ENCODE measurements at regions not wholly inside any gene's neighbourhood (a gene's known extent, or its start where the extent isn't known, plus 50 kb on each side); places are given as distances from the start of the nearest gene placed in this dataset.
"Not testable (repeated sequence)": the region's sequence is repeated elsewhere in the genome, so short reads cannot be mapped to it uniquely, and the experiment has no call there.

DNA sequence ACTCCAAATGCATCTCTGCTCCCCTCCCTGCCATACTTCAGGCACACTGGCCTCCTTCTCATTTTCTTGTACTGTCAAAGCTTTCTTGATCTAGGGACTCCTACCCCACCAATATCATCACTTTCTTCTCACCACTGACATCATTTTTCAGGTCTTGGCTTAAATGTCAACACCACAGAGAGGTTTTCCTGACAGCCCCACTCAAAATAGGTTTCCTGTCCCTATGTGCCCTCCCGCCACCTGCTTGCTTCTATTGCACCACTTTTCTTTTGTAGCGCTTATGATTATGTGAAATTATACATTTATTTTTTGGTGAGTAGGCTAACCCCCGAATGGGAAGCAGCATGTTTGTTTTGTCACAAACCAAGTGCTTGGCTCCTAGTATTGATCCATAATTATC is 164.6 kb downstream of the NDFIP2 start:
- peak; percentile 60 for DNase-seq

DNA sequence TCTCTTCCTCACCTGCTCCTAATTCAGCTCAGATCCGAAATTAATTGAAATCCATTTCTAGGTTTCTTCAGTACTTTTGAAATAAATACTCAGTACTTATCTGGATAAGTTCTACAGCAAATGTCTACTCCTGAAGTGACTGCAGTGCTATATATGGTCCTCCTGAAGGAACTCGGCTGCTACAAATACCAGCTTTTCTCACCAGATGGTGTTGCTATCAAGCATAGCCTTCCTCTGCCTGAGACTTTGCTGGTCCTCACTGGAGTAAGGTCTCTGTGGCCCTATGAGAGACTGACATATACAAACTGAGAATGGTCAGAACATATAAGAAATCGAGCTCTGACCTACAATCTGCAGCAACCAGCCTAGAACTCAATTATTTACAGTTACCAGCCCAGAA is 161.6 kb downstream of the NDFIP2 start:
- DNase-seq: no peak

DNA sequence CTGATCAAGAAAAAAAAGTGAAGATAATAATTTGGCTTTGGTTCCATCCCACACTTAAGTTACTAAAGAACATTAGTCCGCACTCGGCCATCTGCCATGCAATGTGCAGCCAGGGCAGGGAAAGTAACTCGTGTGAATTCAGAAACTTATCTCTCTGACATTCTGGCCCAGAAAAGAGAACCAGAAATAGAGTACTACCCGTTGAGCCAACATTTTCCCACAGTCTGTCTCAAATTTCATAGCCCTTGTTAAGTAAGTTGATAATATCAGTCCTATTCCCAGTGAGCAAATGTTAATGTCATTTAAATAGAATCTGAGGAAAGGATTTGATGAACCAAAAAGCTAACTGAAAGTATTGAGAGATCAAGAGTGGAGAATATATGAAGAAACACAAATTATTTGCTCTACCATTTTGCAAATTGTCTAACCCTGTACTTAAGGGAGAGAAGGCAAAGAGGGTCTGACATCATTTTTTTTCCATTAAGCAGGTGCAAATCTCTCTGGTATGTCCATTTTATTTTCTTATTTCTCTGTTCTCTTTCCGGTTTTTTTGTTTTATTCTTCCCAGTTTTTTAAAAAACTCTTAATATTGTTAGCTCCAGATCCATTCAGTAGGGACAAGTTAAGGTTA is 156.3 kb downstream of the NDFIP2 start:
- DNase-seq: no peak

DNA sequence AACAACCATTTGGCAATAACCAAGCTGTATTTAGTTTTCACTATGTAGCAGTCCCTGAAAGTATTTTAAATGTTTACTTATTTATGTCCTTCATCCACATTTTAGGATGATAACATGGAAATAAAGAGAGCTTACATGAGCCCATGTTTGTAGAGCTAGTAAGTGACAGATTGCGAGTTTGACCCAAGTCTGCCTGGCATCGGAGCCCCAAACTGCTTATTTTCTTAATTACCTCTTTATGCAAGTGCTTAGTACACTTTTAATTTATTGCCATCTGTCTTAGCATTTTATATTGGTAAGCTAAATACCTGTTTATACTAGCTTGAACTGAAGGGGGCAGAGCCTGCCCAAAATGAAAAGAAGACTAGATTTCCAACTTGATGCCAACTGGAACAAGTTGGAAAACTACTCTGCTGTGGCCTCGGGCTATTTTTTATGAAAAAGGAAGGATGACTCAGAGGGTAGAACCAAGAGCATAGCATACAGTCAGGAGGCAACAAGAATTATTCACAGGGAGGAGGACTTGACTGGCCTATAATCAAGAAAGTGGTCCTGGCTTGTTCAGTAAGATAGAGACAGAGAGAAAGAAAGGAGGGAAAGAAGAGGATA is 150.2 kb downstream of the NDFIP2 start:
- peak; percentile 38 for DNase-seq

DNA sequence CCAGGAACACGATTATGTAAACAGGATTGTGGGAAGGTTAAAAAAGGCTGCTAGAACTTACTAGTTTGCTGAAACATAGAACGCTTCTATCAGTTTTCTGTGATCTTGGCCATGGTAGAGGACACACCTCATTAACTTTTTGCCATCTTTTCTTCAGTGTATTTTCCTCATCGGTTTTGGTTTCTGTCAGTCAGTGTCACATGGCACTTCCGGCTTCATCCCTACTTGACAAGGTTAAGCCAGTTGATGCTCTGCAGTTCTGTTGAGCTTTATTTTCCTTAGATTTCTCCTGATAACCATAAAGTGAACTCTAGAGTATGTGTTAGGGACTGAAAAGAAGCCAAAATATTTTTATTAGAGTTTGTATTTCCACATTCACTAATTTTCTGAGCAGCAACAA is 147.5 kb downstream of the NDFIP2 start:
- DNase-seq: no peak

DNA sequence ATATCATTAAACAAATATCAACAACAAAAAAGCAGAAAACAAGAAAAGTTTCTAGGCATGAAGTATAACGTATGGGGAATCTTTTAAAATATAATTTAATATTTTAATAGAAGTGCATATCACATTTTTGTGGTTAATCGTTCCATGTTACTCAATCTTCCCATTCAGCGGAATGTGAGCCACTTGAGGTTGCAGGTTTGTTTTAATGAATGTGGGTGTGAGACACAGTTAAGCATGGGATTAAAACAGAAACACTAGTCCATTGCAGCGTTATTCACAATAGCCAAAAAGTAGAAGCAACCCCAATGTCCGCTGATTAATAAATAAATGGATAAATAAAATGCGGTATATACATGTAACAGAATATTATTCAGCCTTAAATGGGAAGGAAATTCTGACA is 146.0 kb downstream of the NDFIP2 start:
- no peak for DNase-seq

DNA sequence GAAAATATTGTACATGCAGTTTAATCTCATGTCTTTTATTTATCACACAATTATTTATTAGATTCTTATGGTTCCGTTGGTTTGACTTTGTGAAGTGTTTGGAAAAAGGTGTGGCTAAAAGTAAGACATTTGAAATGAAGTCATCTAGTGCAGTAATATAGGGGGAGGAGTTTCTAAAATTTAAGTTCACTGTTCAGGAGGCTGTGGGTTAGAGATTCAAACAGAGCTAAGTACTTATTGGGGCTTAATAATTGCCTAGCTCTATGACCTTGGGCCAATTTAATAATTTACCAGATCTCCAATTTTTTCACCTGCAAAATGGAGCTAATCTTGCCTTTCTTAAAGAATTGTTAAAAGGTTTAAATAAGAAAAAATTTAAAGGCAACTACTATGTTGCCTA is 144.6 kb downstream of the NDFIP2 start:
- DNase-seq: no peak

DNA sequence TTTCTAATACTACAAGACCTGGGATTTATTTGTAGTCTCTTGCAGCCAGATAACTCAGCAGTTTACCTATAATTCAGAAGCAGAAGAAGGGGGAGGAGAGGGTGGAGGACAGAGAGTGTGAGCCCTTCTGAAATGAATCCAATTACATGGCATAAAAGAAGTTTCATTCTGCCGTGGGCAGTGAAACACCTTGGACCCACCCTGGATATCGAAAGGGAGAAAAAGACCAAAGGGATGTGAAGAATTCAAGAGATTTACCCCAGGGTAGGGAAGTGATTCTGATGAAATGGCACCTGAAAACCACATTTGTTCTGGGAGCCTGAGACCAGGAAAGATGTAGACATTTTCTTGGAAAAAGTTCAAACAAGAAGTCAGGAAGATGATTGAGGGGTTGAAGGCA is 140.9 kb downstream of the NDFIP2 start:
- DNase-seq: no peak

DNA sequence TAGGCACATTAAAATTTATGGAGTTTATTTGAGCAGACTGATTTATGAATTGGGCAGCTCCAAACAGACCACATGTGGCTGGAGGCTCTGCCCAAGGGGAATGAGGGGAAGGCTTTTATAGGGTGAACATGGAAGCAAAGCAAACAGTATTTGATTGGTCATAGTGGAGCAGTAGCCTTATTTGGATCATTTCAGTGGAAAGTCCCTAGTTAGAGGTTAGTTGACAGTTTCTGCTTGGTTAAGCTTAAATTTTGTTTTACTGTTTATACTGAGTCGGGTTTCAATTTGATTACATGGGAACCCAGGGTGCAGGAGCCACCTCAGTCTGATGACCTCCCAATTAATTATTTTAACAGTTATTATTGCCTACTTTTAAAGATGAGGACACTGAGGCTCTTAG is 140.5 kb downstream of the NDFIP2 start:
- DNase-seq: no peak

DNA sequence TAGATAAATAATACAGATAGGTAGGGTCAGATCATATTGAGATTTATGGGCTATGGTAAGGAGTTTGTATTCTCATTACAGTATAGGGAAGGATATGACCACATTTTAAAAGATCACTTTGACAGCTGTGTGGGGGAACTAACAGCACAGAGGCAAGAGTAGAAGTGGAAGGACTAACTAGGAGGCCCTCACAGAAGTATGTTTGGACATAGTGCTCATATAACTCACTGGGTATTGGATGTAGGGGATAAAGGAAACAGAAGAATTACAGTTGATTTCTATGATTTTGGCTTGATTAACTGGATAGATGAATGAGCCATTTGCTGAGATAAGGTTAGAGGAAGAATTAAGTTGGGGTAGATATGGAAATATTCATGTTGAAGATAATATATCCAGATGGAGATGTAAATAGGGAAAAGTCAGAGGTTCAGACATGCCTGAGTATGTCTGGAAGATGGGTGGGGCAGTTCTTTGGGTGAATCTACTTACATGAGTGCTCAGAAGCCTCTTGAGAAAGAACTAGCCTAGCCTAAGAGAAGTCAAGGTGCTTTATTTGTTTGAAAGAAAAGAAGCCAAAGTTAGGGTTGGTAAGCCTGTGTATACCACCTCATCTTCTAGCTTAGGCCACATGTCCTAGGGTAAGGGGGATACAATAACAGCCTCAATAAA is 133.4 kb downstream of the NDFIP2 start:
- DNase-seq: no peak

DNA sequence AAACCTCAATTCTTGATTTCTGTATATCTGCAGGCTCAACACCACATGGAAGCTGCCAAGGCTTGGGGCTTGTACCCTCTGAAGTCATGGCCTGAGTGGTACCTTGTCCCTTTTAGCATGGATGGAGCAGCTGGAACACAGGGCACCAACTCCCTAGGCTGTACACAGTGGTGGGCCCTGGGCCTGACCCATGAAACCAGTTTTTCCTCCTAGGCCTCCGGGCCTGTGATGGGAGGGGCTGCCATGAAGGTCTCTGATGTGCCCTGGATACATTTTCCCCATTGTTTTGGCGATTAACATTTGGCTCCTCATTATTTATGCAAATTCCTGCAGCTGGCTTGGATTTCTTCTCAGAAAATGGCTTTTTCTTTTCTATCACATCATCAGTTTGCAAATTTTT is 131.6 kb downstream of the NDFIP2 start:
- DNase-seq: no peak

DNA sequence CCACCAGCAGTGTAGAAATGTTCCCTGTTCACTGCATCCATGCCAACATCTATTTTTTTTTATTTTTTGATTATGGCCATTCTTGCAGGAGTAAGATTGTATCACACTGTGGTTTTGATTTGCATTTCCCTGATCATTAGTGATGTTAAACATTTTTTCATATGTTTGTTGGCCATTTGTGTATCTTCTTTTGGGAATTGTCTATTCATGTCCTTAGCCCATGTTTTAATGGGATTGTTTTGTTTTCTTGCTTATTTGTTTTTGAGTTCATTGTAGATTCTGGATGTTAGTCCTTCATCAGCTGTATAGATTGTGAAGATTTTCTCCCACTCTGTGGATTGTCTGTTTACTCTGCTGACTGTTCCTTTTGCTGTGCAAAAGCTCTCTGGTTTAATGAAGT is 126.9 kb downstream of the NDFIP2 start:
- DNase-seq: not testable (repeated sequence)
